ENCODE measurements at regions not wholly inside any gene's neighbourhood (a gene's known extent, or its start where the extent isn't known, plus 50 kb on each side); places are given as distances from the start of the nearest gene placed in this dataset.

DNA sequence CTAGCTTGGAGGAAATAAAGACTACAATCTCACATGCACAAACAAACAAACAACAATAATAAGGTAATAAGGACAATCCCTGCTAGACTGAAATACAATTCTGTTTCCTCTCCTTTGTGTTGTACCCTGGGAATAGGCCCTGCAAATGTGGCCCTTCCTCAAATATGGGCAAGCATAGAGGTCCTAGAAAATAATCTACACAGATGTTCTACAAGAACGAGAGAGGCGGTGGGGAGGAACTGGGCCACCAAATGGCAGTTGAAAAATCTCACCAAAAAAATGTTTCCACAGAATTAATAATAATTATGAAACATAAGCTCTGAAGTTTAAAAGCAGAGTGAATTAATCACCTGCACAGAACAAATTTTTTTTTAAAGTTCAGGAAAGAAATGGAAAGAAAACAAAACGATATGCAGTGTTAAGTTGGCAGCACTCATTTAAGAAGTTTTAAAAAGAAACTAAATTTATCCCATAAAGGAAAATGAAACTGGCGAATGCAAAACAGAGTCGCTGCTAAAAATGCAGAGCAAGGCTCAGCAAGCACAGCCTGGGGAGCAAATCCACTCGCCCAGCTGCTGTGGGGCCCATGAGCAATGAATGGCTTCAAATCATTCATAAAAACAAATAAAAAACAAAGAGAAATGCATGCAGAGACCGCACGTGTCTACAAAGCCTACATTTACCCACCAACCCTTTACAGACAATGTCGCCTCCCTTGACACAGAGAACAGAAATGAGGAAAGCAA is 475.4 kb downstream of the OCA2 start:
- H3K9me3 ChIP-seq = peaks cover 8% of the 10 kb centered on the region
- no peaks in the 10 kb centered on the region for H3K36me3 ChIP-seq
- WGBS = 62% methylated on average over 9 of the region's 9 CpGs
- H3K4me3 ChIP-seq = no peak overlapping the region
- no peaks in the 10 kb centered on the region for H3K27me3 ChIP-seq
- no peak for DNase-seq (ENCODE audit: low spot score in 2 of 2)
- H3K4me1 ChIP-seq = no peaks in the 10 kb centered on the region
- TF ChIP-seq, protein P1, sequence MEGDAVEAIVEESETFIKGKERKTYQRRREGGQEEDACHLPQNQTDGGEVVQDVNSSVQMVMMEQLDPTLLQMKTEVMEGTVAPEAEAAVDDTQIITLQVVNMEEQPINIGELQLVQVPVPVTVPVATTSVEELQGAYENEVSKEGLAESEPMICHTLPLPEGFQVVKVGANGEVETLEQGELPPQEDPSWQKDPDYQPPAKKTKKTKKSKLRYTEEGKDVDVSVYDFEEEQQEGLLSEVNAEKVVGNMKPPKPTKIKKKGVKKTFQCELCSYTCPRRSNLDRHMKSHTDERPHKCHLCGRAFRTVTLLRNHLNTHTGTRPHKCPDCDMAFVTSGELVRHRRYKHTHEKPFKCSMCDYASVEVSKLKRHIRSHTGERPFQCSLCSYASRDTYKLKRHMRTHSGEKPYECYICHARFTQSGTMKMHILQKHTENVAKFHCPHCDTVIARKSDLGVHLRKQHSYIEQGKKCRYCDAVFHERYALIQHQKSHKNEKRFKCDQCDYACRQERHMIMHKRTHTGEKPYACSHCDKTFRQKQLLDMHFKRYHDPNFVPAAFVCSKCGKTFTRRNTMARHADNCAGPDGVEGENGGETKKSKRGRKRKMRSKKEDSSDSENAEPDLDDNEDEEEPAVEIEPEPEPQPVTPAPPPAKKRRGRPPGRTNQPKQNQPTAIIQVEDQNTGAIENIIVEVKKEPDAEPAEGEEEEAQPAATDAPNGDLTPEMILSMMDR (IDR thresholded peaks at IDR 0.05) = no peak
- TF ChIP-seq EP300 (IDR thresholded peaks at IDR 0.05) (no peak), POLR2AphosphoS5 (IDR thresholded peaks at IDR 0.05) (no peak), POLR2A (IDR thresholded peaks at IDR 0.05) (no peak)
- no peak overlapping the region for H3K27ac ChIP-seq

DNA sequence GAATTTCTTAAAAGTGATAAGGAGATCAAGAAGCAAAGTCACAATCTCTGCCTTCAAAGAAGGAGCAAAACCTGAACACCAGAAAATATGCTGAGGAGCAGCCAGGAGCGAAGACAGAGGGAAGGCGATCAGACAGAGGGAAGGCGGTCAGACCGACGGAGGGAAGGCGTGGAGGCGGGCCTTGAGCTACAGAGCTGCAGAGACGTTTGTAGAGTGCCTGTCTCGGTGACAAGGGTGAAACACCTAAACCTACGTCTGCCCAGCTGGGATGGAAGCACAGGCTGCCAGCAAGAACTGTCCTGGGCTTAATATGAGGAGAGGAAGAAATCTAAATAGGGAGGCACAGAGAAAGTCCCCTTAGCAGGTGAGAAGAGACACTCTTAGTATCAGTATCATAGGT is 476.0 kb downstream of the OCA2 start:
- H3K4me1 ChIP-seq = no peaks in the 10 kb centered on the region
- peaks cover 8% of the 10 kb centered on the region for H3K9me3 ChIP-seq
- no peak for DNase-seq (ENCODE audit: low spot score in 2 of 2)
- no peaks in the 10 kb centered on the region for H3K36me3 ChIP-seq
- H3K27ac ChIP-seq = no peak overlapping the region
- H3K4me3 ChIP-seq = no peak overlapping the region
- no peaks in the 10 kb centered on the region for H3K27me3 ChIP-seq
- 63% methylated on average over 10 of the region's 10 CpGs for WGBS
- TF ChIP-seq EP300 (IDR thresholded peaks at IDR 0.05) (no peak), POLR2A (IDR thresholded peaks at IDR 0.05) (no peak), POLR2AphosphoS5 (IDR thresholded peaks at IDR 0.05) (no peak)
- TF ChIP-seq, protein P1 (IDR thresholded peaks at IDR 0.05) = no peak

DNA sequence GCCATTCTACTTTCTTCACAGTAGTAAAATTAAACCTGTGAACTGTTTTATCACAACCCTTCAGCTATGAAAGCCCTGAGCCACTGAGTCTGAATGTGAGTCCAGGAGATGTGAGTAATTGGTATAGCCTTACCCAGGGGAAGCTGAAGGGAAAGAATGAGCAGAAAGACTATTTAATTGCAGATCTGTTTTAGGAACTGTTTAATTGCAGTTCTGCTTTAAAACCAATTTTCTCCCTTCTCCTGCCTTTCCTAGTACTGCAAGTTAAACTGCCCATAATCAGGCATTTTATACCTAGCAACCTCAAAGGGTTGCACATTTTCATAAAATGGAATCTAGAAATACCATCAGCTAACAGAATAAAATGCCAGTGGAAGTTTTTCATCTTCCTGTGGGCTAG is 476.7 kb downstream of the OCA2 start:
- H3K4me1 ChIP-seq = no peaks in the 10 kb centered on the region
- H3K27ac ChIP-seq = no peak overlapping the region
- DNase-seq (ENCODE audit: low spot score in 2 of 2) = no peak
- H3K4me3 ChIP-seq = no peak overlapping the region
- H3K9me3 ChIP-seq = peaks cover 8% of the 10 kb centered on the region
- H3K36me3 ChIP-seq = no peaks in the 10 kb centered on the region
- TF ChIP-seq POLR2A (IDR thresholded peaks at IDR 0.05) (no peak), POLR2AphosphoS5 (IDR thresholded peaks at IDR 0.05) (no peak), EP300 (IDR thresholded peaks at IDR 0.05) (no peak)
- TF ChIP-seq, protein P1 (IDR thresholded peaks at IDR 0.05) = no peak
- H3K27me3 ChIP-seq = no peaks in the 10 kb centered on the region

DNA sequence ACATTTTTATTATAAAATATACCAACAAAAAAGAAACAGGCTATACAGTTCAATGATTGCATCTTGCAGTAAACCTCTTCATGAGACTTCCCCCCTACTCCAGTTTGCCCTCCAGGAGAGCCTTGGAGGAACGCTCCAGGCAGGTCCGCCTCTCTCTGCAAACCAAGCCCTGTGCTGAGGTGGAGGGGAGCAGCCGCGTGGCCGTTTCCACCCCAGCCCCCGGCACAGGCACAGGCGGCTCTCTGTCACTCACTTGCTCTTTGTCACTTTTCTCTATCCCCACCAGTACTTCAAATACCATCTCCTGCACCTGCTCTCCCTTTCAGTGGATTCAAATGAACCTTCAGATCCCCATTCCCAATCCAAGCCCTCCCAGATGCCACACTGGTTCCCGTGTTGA is 479.9 kb downstream of the OCA2 start:
- H3K9me3 ChIP-seq = no peaks in the 10 kb centered on the region
- H3K27me3 ChIP-seq = no peaks in the 10 kb centered on the region
- 77% methylated on average over 8 of the region's 8 CpGs for WGBS
- no peak for TF ChIP-seq POLR2AphosphoS5 (IDR thresholded peaks at IDR 0.05)
- no peak for TF ChIP-seq EP300 (IDR thresholded peaks at IDR 0.05)
- no peak for TF ChIP-seq POLR2A (IDR thresholded peaks at IDR 0.05)
- TF ChIP-seq, protein P1 (IDR thresholded peaks at IDR 0.05) = no peak
- no peaks in the 10 kb centered on the region for H3K36me3 ChIP-seq
- no peak overlapping the region for H3K4me3 ChIP-seq
- no peak for DNase-seq (ENCODE audit: low spot score in 2 of 2)
- no peak overlapping the region for H3K27ac ChIP-seq
- H3K4me1 ChIP-seq = no peaks in the 10 kb centered on the region

DNA sequence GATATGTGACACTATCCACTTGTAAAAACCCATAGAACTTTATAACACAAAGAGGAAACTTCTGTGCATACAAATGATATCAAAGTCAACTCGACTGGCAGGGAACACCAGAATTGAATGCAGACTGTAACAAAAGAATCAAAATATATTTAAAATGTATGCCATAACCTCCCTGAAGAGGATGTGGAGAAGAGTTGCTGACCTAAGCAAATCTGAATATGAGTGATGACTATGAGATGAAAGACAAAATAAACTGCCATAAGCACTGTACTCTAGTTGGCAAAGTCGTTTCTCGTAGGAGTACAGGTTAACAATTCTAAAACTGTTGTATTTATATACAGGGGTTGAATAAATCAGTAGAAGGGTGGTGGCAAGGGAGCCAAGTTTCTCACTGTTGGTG is 482.1 kb downstream of the OCA2 start:
- 68% methylated on average over 3 of the region's 3 CpGs for WGBS
- Histone ChIP-seq H3K4me1 (no peaks in the 10 kb centered on the region), H3K9me3 (no peaks in the 10 kb centered on the region), H3K27me3 (no peaks in the 10 kb centered on the region), H3K36me3 (no peaks in the 10 kb centered on the region), H3K4me3 (no peak overlapping the region), H3K27ac (no peak overlapping the region)
- TF ChIP-seq, protein P1 (IDR thresholded peaks at IDR 0.05) = no peak
- TF ChIP-seq EP300 (IDR thresholded peaks at IDR 0.05) = no peak
- no peak for TF ChIP-seq POLR2AphosphoS5 (IDR thresholded peaks at IDR 0.05)
- TF ChIP-seq POLR2A (IDR thresholded peaks at IDR 0.05) = no peak
- no peak for DNase-seq (ENCODE audit: low spot score in 2 of 2)

Measured in suprapubic skin (tissue), 4 donors.